Esophagus squamous epithelium (tissue), 5 donors: ENCODE measurements at regions not wholly inside any gene's neighbourhood (a gene's known extent, or its start where the extent isn't known, plus 50 kb on each side); places are given as distances from the start of the nearest gene placed in this dataset.

ENCODE experiments used
- DNase-seq: peaks from one replicate; lab custom pipeline; 2025; lab: John Stamatoyannopoulos, UW
- H3K27ac ChIP-seq, 4 donors: fragments of 200-600 bp; sonication (generic); one replicate each; pipeline ENCODE4 v1.5.1; 2016 to 2019; ENCODE audit warnings: mild to moderate bottlenecking in 1 of 4
- H3K27me3 ChIP-seq, 4 donors: fragments of 200-600 bp; sonication (generic); 1 replicate in 3 of 4; 2 replicates in 1 of 4; pipeline versions ENCODE4 v1.5.1 to v1.6.0; 2017 to 2021; ENCODE audit warnings: antibody characterized with exemption in 1 of 4
- H3K36me3 ChIP-seq, 3 donors: fragments of 200-600 bp; sonication (generic); one replicate each; pipeline ENCODE4 v1.5.1; 2016 to 2019
- H3K4me1 ChIP-seq, 3 donors: fragments of 200-600 bp; sonication (generic); one replicate each; pipeline ENCODE4 v1.5.1; 2017 to 2019
- H3K4me3 ChIP-seq, 4 donors: fragments of 200-600 bp; sonication (generic); 1 replicate in 3 of 4; 2 replicates in 1 of 4; pipeline ENCODE4 v1.5.1; 2016 to 2019; ENCODE audit warnings: mild to moderate bottlenecking in 2 of 4, moderate library complexity in 1 of 4
- H3K9me3 ChIP-seq, 3 donors: fragments of 200-600 bp; sonication (generic); one replicate each; pipeline ENCODE4 v1.5.1; 2016 to 2019
- CTCF ChIP-seq, 6 experiments: fragments of 450-650 bp in 4 of 6; fragments of 200-600 bp in 2 of 6; sonication (generic) in 2 of 6; IDR thresholded peaks; one replicate each; pipeline ENCODE4 v1.5.1; 2016 to 2019; ENCODE audit warnings: antibody characterized with exemption in 6 of 6, mild to moderate bottlenecking in 4 of 6, moderate library complexity in 4 of 6
- POLR2A ChIP-seq, 4 donors: fragments of 450-650 bp; IDR thresholded peaks; one replicate each; pipeline ENCODE4 v1.6.1; 2017; ENCODE audit warnings: antibody characterized with exemption in 4 of 4, mild to moderate bottlenecking in 4 of 4, moderate library complexity in 3 of 4
- WGBS, 2 donors: methylation state at CpG; one replicate each; pipeline ENCODE4 v1.1.5; 2018; 5-methylcytosine and 5-hydroxymethylcytosine counted together
- intact Hi-C: fragments of 100-400 bp; cut with DNase I; formaldehyde crosslinking; loops from one replicate; pipeline ENCODE4 v1.15.0; 2022
- donor health status: DM: yes; HTN: yes; CAD: no.

- no peaks in the 10 kb centered on the region for H3K9me3 ChIP-seq
- no peak overlapping the region for H3K27ac ChIP-seq
- no peak for DNase-seq
- peaks cover 0 to 31% (median 0%) of the 10 kb centered on the region in 4 donors for H3K27me3 ChIP-seq
- TF ChIP-seq CTCF (IDR thresholded peaks at IDR 0.05) (no peak), POLR2A (IDR thresholded peaks at IDR 0.05) (no peak)
- intact Hi-C loops: no loop called here
- H3K4me3 ChIP-seq: no peak overlapping the region
- 79 to 80% methylated on average over 9 to 14 of the region's 19 CpGs for WGBS, 2 donors
- H3K4me1 ChIP-seq: no peaks in the 10 kb centered on the region
- H3K36me3 ChIP-seq: no peaks in the 10 kb centered on the region
Measured at GRCh38 chr16:55040366-55041086, 109.9 kb downstream of the IRX5 start.

- Histone ChIP-seq H3K4me3 (no peak overlapping the region), H3K27ac (no peak overlapping the region), H3K27me3 (peaks cover 0 to 31% (median 0%) of the 10 kb centered on the region in 4 donors), H3K4me1 (no peaks in the 10 kb centered on the region), H3K9me3 (no peaks in the 10 kb centered on the region), H3K36me3 (no peaks in the 10 kb centered on the region)
- intact Hi-C loops: no loop called here
- TF ChIP-seq CTCF (IDR thresholded peaks at IDR 0.05): no peak
- TF ChIP-seq POLR2A (IDR thresholded peaks at IDR 0.05): no peak
- WGBS, 2 donors: 68 to 74% methylated on average over 3 of the region's 3 CpGs
- DNase-seq: no peak
Measured at GRCh38 chr16:55041540-55042234, 111.0 kb downstream of the IRX5 start.

GRCh38 chr16:55042556-55043432, 112.1 kb downstream of the IRX5 start:
- Histone ChIP-seq H3K36me3 (no peaks in the 10 kb centered on the region), H3K27me3 (peaks cover 0 to 31% (median 0%) of the 10 kb centered on the region in 4 donors), H3K27ac (no peak overlapping the region), H3K9me3 (no peaks in the 10 kb centered on the region), H3K4me1 (no peaks in the 10 kb centered on the region), H3K4me3 (no peak overlapping the region)
- no peak for DNase-seq
- WGBS, 2 donors: 90 to 91% methylated on average over 8 to 9 of the region's 13 CpGs
- TF ChIP-seq CTCF (IDR thresholded peaks at IDR 0.05): no peak
- no peak for TF ChIP-seq POLR2A (IDR thresholded peaks at IDR 0.05)
- intact Hi-C loops: no loop called here

GRCh38 chr16:55043499-55043898, 112.8 kb downstream of the IRX5 start:
- Histone ChIP-seq H3K27ac (no peak overlapping the region), H3K27me3 (peaks cover 0 to 31% (median 0%) of the 10 kb centered on the region in 4 donors), H3K36me3 (no peaks in the 10 kb centered on the region), H3K4me3 (no peak overlapping the region), H3K9me3 (no peaks in the 10 kb centered on the region), H3K4me1 (no peaks in the 10 kb centered on the region)
- intact Hi-C loops: no loop called here
- WGBS, 2 donors: 30 to 46% methylated on average over 3 of the region's 3 CpGs
- TF ChIP-seq CTCF (IDR thresholded peaks at IDR 0.05): no peak
- TF ChIP-seq POLR2A (IDR thresholded peaks at IDR 0.05): no peak
- no peak for DNase-seq
